GM23248 (cell line): ENCODE measurements at regions not wholly inside any gene's neighbourhood (a gene's known extent, or its start where the extent isn't known, plus 50 kb on each side); places are given as distances from the start of the nearest gene placed in this dataset.
A peak's percentile ranks its signal among the peaks of the same experiment; 100 is the strongest.
"Not testable (repeated sequence)": the region's sequence is repeated elsewhere in the genome, so short reads cannot be mapped to it uniquely, and the experiment has no call there.

Experiments used
- DNase-seq: peaks from one replicate; pipeline ENCODE4 v3.0.0-alpha.2; 2015
- H2AFZ ChIP-seq: fragments of 200-600 bp; sonication (generic); 2 replicates; pipeline ENCODE4 v1.6.1; 2016; ENCODE audit warnings: antibody characterized with exemption
- H3F3A ChIP-seq: fragments of 200-600 bp; sonication (generic); 2 replicates; pipeline ENCODE4 v1.6.1; 2016; ENCODE audit warnings: mild to moderate bottlenecking, antibody characterized with exemption, mixed run types; ENCODE audit not compliant: insufficient read depth
- H3K27ac ChIP-seq: fragments of 200-600 bp; sonication (generic); 2 replicates; pipeline ENCODE4 v1.5.1; 2016; ENCODE audit warnings: mild to moderate bottlenecking
- H3K27me3 ChIP-seq: fragments of 200-600 bp; sonication (generic); replicated peaks from 2 replicates; pipeline ENCODE4 v1.6.1; 2016; ENCODE audit warnings: mild to moderate bottlenecking; ENCODE audit not compliant: insufficient read depth
- H3K36me3 ChIP-seq: fragments of 200-600 bp; sonication (generic); 2 replicates; pipeline ENCODE4 v1.6.1; 2016; ENCODE audit warnings: low read depth, mild to moderate bottlenecking
- H3K4me1 ChIP-seq: fragments of 200-600 bp; sonication (generic); 2 replicates; pipeline ENCODE4 v1.6.1; 2016; ENCODE audit warnings: mild to moderate bottlenecking; ENCODE audit not compliant: insufficient read depth
- H3K4me2 ChIP-seq: fragments of 200-600 bp; sonication (generic); one replicate; pipeline ENCODE4 v1.6.1; 2016; ENCODE audit warnings: mild to moderate bottlenecking; ENCODE audit not compliant: unreplicated experiment
- H3K4me3 ChIP-seq: fragments of 200-600 bp; sonication (generic); 2 replicates; pipeline ENCODE4 v1.5.1; 2016; ENCODE audit warnings: mild to moderate bottlenecking
- H3K79me2 ChIP-seq: fragments of 200-600 bp; sonication (generic); 2 replicates; pipeline ENCODE4 v1.6.1; 2016; ENCODE audit warnings: mild to moderate bottlenecking; ENCODE audit not compliant: insufficient read depth
- H3K9ac ChIP-seq: fragments of 200-600 bp; sonication (generic); 2 replicates; pipeline ENCODE4 v1.6.1; 2016; ENCODE audit warnings: mild to moderate bottlenecking
- H3K9me2 ChIP-seq: fragments of 200-600 bp; sonication (generic); 2 replicates; pipeline ENCODE4 v1.6.1; 2016; ENCODE audit warnings: mixed run types, mild to moderate bottlenecking, moderate library complexity; ENCODE audit not compliant: insufficient read depth
- H3K9me3 ChIP-seq: fragments of 200-600 bp; sonication (generic); one replicate; pipeline ENCODE4 v1.6.1; 2017; ENCODE audit warnings: low read depth
- H4K20me1 ChIP-seq: fragments of 200-600 bp; sonication (generic); 2 replicates; pipeline ENCODE4 v1.6.0; 2016; ENCODE audit not compliant: insufficient read depth
- EZH2 ChIP-seq: fragments of 200-600 bp; sonication (generic); IDR thresholded peaks from 2 replicates; pipeline ENCODE4 v1.6.1; 2018; ENCODE audit warnings: antibody characterized with exemption, mild to moderate bottlenecking; ENCODE audit not compliant: insufficient read depth, poor library complexity, severe bottlenecking
- EZH2phosphoT487 ChIP-seq: fragments of 200-600 bp; sonication (generic); IDR thresholded peaks from 2 replicates; pipeline ENCODE4 v1.6.1; 2018; ENCODE audit warnings: antibody characterized with exemption, moderate library complexity, mild to moderate bottlenecking, low read depth; ENCODE audit not compliant: insufficient read depth
- WGBS, 2 experiments: methylation state at CpG; one replicate each; pipeline ENCODE4 v1.1.6; 2015 to 2017; ENCODE audit warnings: low lambda C conversion rate in 2 of 2, low coverage in 1 of 2; ENCODE audit errors: missing lambda C conversion rate in 2 of 2; 5-methylcytosine and 5-hydroxymethylcytosine counted together
- in situ Hi-C: fragments of 300-500 bp; cut with MboI; formaldehyde crosslinking; loops from 2 replicates; pipeline ENCODE4 v1.15.0; 2020

DNA sequence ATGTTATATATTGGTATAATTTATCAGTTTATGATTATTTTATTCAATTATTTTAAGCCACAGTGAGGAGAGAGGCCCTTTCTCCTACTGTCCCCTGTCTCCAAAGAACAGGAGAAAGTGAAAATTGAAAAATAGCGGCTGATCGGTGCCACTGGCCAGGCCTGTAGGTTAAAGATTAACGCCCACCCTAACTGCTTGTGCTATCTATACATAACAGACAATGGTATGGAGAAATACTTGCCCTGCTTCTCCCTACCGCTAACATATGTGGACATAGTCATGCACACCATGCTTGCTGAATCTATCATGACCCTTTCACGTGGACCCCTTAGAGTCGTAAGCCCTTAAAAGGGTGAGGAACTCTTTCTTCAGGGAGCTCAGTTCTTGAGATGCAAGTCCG lies 67.5 kb downstream of the EIF1AY start:
- H3K4me2 ChIP-seq: no peak overlapping the region
- no peaks in the 10 kb centered on the region for H3K9me3 ChIP-seq
- H3K79me2 ChIP-seq: no peaks in the 10 kb centered on the region
- TF ChIP-seq EZH2phosphoT487 (no peak), EZH2 (no peak)
- H4K20me1 ChIP-seq: no peaks in the 10 kb centered on the region
- in situ Hi-C loops: no loop called here
- no peak overlapping the region for H2AFZ ChIP-seq
- H3K4me1 ChIP-seq: no peaks in the 10 kb centered on the region
- H3K9me2 ChIP-seq: no peaks in the 10 kb centered on the region
- H3K4me3 ChIP-seq: no peak overlapping the region
- H3K36me3 ChIP-seq: no peaks in the 10 kb centered on the region
- 53 to 54% methylated on average over 5 to 7 of the region's 7 CpGs for WGBS, 2 experiments
- DNase-seq: no peak
- H3F3A ChIP-seq: no peaks in the 10 kb centered on the region
- no peak overlapping the region for H3K27ac ChIP-seq
- no peak overlapping the region for H3K9ac ChIP-seq
- no peaks in the 10 kb centered on the region for H3K27me3 ChIP-seq

DNA sequence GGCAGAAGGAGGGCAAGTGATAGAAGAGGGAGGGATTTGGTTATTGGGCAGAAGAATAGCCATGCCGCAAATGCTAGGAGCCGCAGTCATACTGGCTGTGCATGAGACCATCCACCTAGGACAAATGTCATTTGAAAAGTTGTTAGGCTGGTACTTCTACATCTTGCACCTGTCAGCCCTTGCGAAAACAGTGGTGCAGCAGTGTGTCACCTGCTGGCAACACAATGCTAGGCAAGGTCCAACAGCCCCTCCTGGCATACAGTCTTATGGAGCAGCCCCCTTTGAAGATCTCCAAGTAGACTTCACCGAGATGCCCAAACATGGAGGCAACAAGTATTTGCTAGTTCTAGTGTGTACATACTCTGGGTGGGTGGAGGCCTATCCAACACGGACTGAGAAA lies 72.7 kb downstream of the EIF1AY start:
- WGBS, 2 experiments: 29 to 71% methylated on average over 2 to 5 of the region's 5 CpGs
- no peaks in the 10 kb centered on the region for H3K36me3 ChIP-seq
- H3K4me1 ChIP-seq: no peaks in the 10 kb centered on the region
- H3K27me3 ChIP-seq: no peaks in the 10 kb centered on the region
- no peak overlapping the region for H3K27ac ChIP-seq
- H3K9me3 ChIP-seq: no peaks in the 10 kb centered on the region
- H3F3A ChIP-seq: no peaks in the 10 kb centered on the region
- H3K79me2 ChIP-seq: no peaks in the 10 kb centered on the region
- H3K9ac ChIP-seq: no peak overlapping the region
- H3K9me2 ChIP-seq: no peaks in the 10 kb centered on the region
- H4K20me1 ChIP-seq: no peaks in the 10 kb centered on the region
- H3K4me2 ChIP-seq: no peak overlapping the region
- TF ChIP-seq EZH2phosphoT487: no peak
- H3K4me3 ChIP-seq: no peak overlapping the region
- H2AFZ ChIP-seq: no peak overlapping the region
- no peak for DNase-seq
- in situ Hi-C loops: no loop called here

DNA sequence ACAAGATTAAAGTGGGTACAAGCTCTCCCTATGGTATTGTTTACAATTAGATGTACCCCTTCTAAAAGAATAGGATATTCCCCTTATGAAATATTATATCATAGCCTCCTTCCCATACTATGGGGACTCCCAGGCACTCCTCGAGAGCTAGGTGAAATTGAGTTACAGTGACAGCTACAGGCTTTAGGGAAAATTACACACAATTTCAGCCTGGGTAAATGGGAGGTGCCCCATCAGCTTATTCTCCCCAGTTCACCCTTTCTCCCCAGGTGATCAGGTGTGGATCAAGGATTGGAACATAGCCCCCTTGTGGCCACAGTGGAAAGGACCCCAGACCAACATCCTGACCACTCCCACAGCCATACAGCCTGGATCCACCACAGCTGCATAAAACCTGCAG lies 73.3 kb downstream of the EIF1AY start:
- H3K27ac ChIP-seq, H3K9me3 ChIP-seq, H3F3A ChIP-seq, H3K4me1 ChIP-seq, H3K4me3 ChIP-seq, H3K36me3 ChIP-seq, H3K4me2 ChIP-seq, in situ Hi-C loops, H3K9ac ChIP-seq, H3K79me2 ChIP-seq, H3K27me3 ChIP-seq, H4K20me1 ChIP-seq, H2AFZ ChIP-seq, H3K9me2 ChIP-seq: not testable (repeated sequence)
- 23% methylated on average over 1 of the region's 1 CpG; no CpG with 5 or more reads in 1 of the 2 experiments for WGBS, 2 experiments
- DNase-seq: peak; percentile 1

DNA sequence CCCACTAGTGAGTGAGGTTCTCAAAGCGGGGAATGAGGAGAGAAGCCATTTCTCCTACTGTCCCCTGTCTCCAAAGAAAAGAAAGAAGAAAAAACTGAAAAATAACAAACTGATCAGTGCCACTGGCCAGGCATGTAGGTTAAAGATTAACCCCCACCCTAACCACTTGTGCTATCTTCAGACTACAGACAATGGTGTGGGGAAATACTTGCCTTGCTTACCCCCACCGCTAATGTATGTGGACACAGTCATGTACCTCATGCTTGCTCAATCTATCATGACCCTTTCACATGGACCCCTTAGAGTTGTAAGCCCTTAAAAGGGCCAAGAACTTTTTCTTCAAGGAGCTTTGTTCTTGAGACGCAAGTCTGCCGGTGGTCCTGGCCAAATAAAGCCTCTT lies 75.9 kb downstream of the EIF1AY start:
- TF ChIP-seq EZH2phosphoT487: no peak
- TF ChIP-seq EZH2: no peak

DNA sequence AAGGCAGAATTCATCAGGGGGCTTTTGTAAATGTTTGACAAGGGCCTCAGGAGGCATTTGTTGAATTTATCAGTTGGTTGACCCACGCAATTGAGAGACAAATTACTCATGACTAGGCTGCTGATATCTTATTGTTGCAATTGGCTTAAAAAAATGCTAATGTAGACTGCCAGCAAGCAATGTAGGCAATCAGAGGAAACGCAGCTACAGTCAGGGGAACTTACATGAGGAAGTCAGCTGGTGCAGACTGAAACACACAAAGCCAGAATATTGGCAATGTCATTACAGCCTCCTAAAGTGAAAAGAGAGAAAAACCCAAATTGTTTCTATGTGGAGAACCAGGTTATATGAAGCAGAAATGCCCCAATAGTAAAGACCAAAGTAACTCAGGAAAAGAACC lies 83.9 kb downstream of the EIF1AY start:
- no peak overlapping the region for H2AFZ ChIP-seq
- H3K27ac ChIP-seq: no peak overlapping the region
- H3K9ac ChIP-seq: no peak overlapping the region
- H3K9me3 ChIP-seq: no peaks in the 10 kb centered on the region
- H3K36me3 ChIP-seq: no peaks in the 10 kb centered on the region
- in situ Hi-C loops: no loop called here
- no peak for DNase-seq
- TF ChIP-seq EZH2 (no peak), EZH2phosphoT487 (no peak)
- no peaks in the 10 kb centered on the region for H4K20me1 ChIP-seq
- H3K79me2 ChIP-seq: no peaks in the 10 kb centered on the region
- 0 to 3% methylated on average over 2 of the region's 2 CpGs for WGBS, 2 experiments
- no peak overlapping the region for H3K4me3 ChIP-seq
- H3K27me3 ChIP-seq: no peaks in the 10 kb centered on the region
- H3K4me2 ChIP-seq: no peak overlapping the region
- H3K4me1 ChIP-seq: no peaks in the 10 kb centered on the region
- no peaks in the 10 kb centered on the region for H3F3A ChIP-seq
- no peaks in the 10 kb centered on the region for H3K9me2 ChIP-seq

More for the DNA sequence above, 75.9 kb downstream of the EIF1AY start:
- H3K9ac ChIP-seq: no peak overlapping the region
- DNase-seq: no peak
- H3K4me1 ChIP-seq: no peaks in the 10 kb centered on the region
- no peaks in the 10 kb centered on the region for H4K20me1 ChIP-seq
- in situ Hi-C loops: no loop called here
- H3K4me3 ChIP-seq: no peak overlapping the region
- no peaks in the 10 kb centered on the region for H3K9me2 ChIP-seq
- H3K27me3 ChIP-seq: no peaks in the 10 kb centered on the region
- H3K4me2 ChIP-seq: no peak overlapping the region
- no peaks in the 10 kb centered on the region for H3K79me2 ChIP-seq
- no peak overlapping the region for H3K27ac ChIP-seq
- H3F3A ChIP-seq: no peaks in the 10 kb centered on the region
- no peaks in the 10 kb centered on the region for H3K9me3 ChIP-seq
- H3K36me3 ChIP-seq: no peaks in the 10 kb centered on the region
- H2AFZ ChIP-seq: no peak overlapping the region
- WGBS, 2 experiments: 53% methylated on average over 4 of the region's 4 CpGs
